ENCODE measurements at regions not wholly inside any gene's neighbourhood (a gene's known extent, or its start where the extent isn't known, plus 50 kb on each side); places are given as distances from the start of the nearest gene placed in this dataset.

GRCh38 chr9:108666240-108666784, 189.5 kb downstream of the ACTL7B start:
- intact Hi-C loops (cut with micrococcal nuclease) = no loop called here
- H3K27ac ChIP-seq (ENCODE audit: low read length in 2 of 2) = no peak overlapping the region
- DNase-seq (no peak), ATAC-seq (ENCODE audit: low read depth) (no peak)
- no peaks in the 10 kb centered on the region for H3K4me1 Mint-ChIP-seq
- no peak overlapping the region for H3K27ac Mint-ChIP-seq
- H4K20me1 ChIP-seq (ENCODE audit: control insufficient read depth, insufficient read depth, low read length, poor library complexity, severe bottlenecking) = no peaks in the 10 kb centered on the region
- H3K27me3 ChIP-seq (replicated peaks in 1 of 4; ENCODE audit: control extremely low read depth in 1 of 4, control insufficient read depth in 3 of 4, insufficient read depth in 4 of 4, low read length in 3 of 4) = no peaks in the 10 kb centered on the region
- CTCF ChIA-PET = no interaction called here
- TF ChIP-seq CTCF (IDR thresholded peaks at IDR 0.05) (no peak), EZH2 (IDR thresholded peaks at IDR 0.05; ENCODE audit: borderline replicate concordance, insufficient read depth, low read depth, low read length, poor library complexity, severe bottlenecking) (no peak)
- POLR2A ChIA-PET = no interaction called here
- no peaks in the 10 kb centered on the region for H3K36me3 ChIP-seq (replicated peaks in 1 of 2; ENCODE audit: control extremely low read depth in 1 of 2, control insufficient read depth in 1 of 2, extremely low read depth in 1 of 2, insufficient read depth in 2 of 2, low read length in 1 of 2)
- no peak overlapping the region for H3K9ac ChIP-seq (ENCODE audit: low read length)
- no peak overlapping the region for H3K4me3 Mint-ChIP-seq
- H3K4me1 ChIP-seq (ENCODE audit: control insufficient read depth in 2 of 2, insufficient read depth in 2 of 2, low read length in 2 of 2) = no peaks in the 10 kb centered on the region
- no peaks in the 10 kb centered on the region for H3K79me2 ChIP-seq (ENCODE audit: control insufficient read depth, insufficient read depth, low read length)
- H2AFZ ChIP-seq (ENCODE audit: insufficient read depth, low read depth, low read length, poor library complexity, severe bottlenecking) = no peak overlapping the region
- no peak overlapping the region for H3K4me2 ChIP-seq (replicated peaks; ENCODE audit: low read depth, low read length, poor library complexity, severe bottlenecking)
- peaks cover 0 to 3% (median 0%) of the 10 kb centered on the region in 3 donors for H3K9me3 ChIP-seq (ENCODE audit: control extremely low read depth in 1 of 3, control insufficient read depth in 2 of 3, insufficient read depth in 1 of 3, low read length in 2 of 3)
- WGBS (ENCODE audit: insufficient coverage) = 13% methylated on average over 1 of the region's 3 CpGs
- H3K27me3 Mint-ChIP-seq = no peaks in the 10 kb centered on the region
- H3K4me3 ChIP-seq (ENCODE audit: control extremely low read depth in 1 of 5, extremely low read depth in 1 of 5, insufficient read depth in 1 of 5, low read depth in 2 of 5, low read length in 4 of 5) = no peak overlapping the region
- no peaks in the 10 kb centered on the region for H3K9me3 Mint-ChIP-seq (ENCODE audit: insufficient read depth)

GRCh38 chr9:108665521-108666239, 190.1 kb downstream of the ACTL7B start:
- Histone ChIP-seq H3K27me3 (replicated peaks in 1 of 4; ENCODE audit: control extremely low read depth in 1 of 4, control insufficient read depth in 3 of 4, insufficient read depth in 4 of 4, low read length in 3 of 4) (no peaks in the 10 kb centered on the region), H3K27ac (ENCODE audit: low read length in 2 of 2) (no peak overlapping the region), H3K4me3 (ENCODE audit: control extremely low read depth in 1 of 5, extremely low read depth in 1 of 5, insufficient read depth in 1 of 5, low read depth in 2 of 5, low read length in 4 of 5) (no peak overlapping the region), H4K20me1 (ENCODE audit: control insufficient read depth, insufficient read depth, low read length, poor library complexity, severe bottlenecking) (no peaks in the 10 kb centered on the region), H3K4me2 (replicated peaks; ENCODE audit: low read depth, low read length, poor library complexity, severe bottlenecking) (no peak overlapping the region), H3K9me3 (ENCODE audit: control extremely low read depth in 1 of 3, control insufficient read depth in 2 of 3, insufficient read depth in 1 of 3, low read length in 2 of 3) (peaks cover 0 to 7% (median 2%) of the 10 kb centered on the region in 3 donors), H3K4me1 (ENCODE audit: control insufficient read depth in 2 of 2, insufficient read depth in 2 of 2, low read length in 2 of 2) (no peaks in the 10 kb centered on the region), H2AFZ (ENCODE audit: insufficient read depth, low read depth, low read length, poor library complexity, severe bottlenecking) (no peak overlapping the region), H3K79me2 (ENCODE audit: control insufficient read depth, insufficient read depth, low read length) (no peaks in the 10 kb centered on the region), H3K36me3 (replicated peaks in 1 of 2; ENCODE audit: control extremely low read depth in 1 of 2, control insufficient read depth in 1 of 2, extremely low read depth in 1 of 2, insufficient read depth in 2 of 2, low read length in 1 of 2) (no peaks in the 10 kb centered on the region), H3K9ac (ENCODE audit: low read length) (no peak overlapping the region)
- CTCF ChIA-PET = no interaction called here
- Mint-ChIP-seq H3K27ac (no peak overlapping the region), H3K9me3 (ENCODE audit: insufficient read depth) (peaks cover 5% of the 10 kb centered on the region), H3K4me1 (no peaks in the 10 kb centered on the region), H3K4me3 (no peak overlapping the region), H3K27me3 (no peaks in the 10 kb centered on the region)
- intact Hi-C loops (cut with micrococcal nuclease) = no loop called here
- TF ChIP-seq EZH2 (IDR thresholded peaks at IDR 0.05; ENCODE audit: borderline replicate concordance, insufficient read depth, low read depth, low read length, poor library complexity, severe bottlenecking) (no peak), CTCF (IDR thresholded peaks at IDR 0.05) (no peak)
- POLR2A ChIA-PET = no interaction called here
- no peak for DNase-seq
- ATAC-seq (ENCODE audit: low read depth) = no peak
- WGBS (ENCODE audit: insufficient coverage) = 57% methylated on average over 3 of the region's 4 CpGs

All from B cell (primary cell).